ENCODE measurements at regions not wholly inside any gene's neighbourhood (a gene's known extent, or its start where the extent isn't known, plus 50 kb on each side); places are given as distances from the start of the nearest gene placed in this dataset.
"Not testable (repeated sequence)": the region's sequence is repeated elsewhere in the genome, so short reads cannot be mapped to it uniquely, and the experiment has no call there.

DNA sequence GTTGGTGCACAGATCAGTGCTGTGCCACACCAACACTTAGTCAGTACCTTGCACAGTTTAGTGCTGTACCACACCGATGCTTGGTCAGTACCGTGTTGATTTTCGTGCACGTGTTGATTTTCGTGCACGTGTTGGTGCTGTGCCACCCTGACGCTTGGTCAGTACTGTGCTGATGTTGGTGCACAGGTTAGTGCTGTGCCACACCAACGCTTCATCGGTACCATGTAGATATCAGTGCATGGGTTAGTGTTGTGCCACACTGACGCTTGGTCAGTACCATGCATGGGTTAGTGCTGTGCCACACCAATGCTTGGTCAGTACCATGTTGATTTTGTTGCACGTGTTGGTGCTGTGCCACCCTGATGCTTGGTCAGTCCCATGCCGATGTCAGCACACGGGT, 103.5 kb downstream of the NPIPB11 start:
- H3K9me3 Mint-ChIP-seq: peaks cover 2% of the 10 kb centered on the region

DNA sequence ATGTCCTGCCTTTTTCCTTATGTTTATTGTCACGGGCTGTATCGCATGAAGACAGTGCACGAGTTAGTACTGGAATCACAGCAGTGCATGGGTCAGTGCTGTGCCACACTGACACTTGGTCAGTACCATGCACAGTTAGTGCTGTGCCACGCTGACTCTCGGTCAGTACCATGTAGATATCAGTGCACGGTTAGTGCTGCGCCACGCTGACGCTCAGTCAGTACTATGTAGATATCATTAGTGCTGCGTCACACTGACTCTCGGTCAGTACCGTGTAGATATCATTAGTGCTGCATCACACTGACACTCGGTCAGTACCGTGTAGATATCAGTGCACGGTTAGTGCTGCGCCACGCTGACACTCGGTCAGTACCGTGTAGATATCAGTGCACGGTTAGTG, 104.1 kb downstream of the NPIPB11 start:
- H3K27ac ChIP-seq; H4K20me1 ChIP-seq (ENCODE audit: low read depth); DNase-seq (ENCODE audit: low spot score); H3K4me2 ChIP-seq; H3F3A ChIP-seq (ENCODE audit: low read depth); H2AFZ ChIP-seq (replicated peaks); H3K79me2 ChIP-seq (ENCODE audit: low read depth); H3K9me3 ChIP-seq (ENCODE audit: low read depth); H3K36me3 Mint-ChIP-seq; H3K36me3 ChIP-seq; H3K27ac Mint-ChIP-seq; H3K9ac ChIP-seq; H3K4me1 ChIP-seq; H3K27me3 Mint-ChIP-seq (ENCODE audit: insufficient read depth, low read depth); H3K4me3 ChIP-seq; H3K27me3 ChIP-seq; H3K9me3 Mint-ChIP-seq: not testable (repeated sequence)
- H3K4me3 Mint-ChIP-seq: peak overlapping the region; percentile 46
- H3K4me1 Mint-ChIP-seq: peaks cover 33% of the 10 kb centered on the region

More for the DNA sequence above, 103.5 kb downstream of the NPIPB11 start:
- H3K4me3 ChIP-seq: no peak overlapping the region
- H3K4me2 ChIP-seq: no peak overlapping the region
- H3K36me3 ChIP-seq: no peaks in the 10 kb centered on the region
- H3K79me2 ChIP-seq (ENCODE audit: low read depth): no peaks in the 10 kb centered on the region
- H3F3A ChIP-seq (ENCODE audit: low read depth): no peaks in the 10 kb centered on the region
- H4K20me1 ChIP-seq (ENCODE audit: low read depth): no peaks in the 10 kb centered on the region
- H3K27me3 Mint-ChIP-seq (ENCODE audit: insufficient read depth, low read depth): peaks cover 10% of the 10 kb centered on the region
- no peaks in the 10 kb centered on the region for H3K36me3 Mint-ChIP-seq
- no peak for DNase-seq (ENCODE audit: low spot score)
- no peak overlapping the region for H3K27ac Mint-ChIP-seq
- TF ChIP-seq EZH2 (IDR thresholded peaks at IDR 0.05) (no peak), EZH2phosphoT487 (IDR thresholded peaks at IDR 0.05) (no peak)
- TF ChIP-seq, protein P1, sequence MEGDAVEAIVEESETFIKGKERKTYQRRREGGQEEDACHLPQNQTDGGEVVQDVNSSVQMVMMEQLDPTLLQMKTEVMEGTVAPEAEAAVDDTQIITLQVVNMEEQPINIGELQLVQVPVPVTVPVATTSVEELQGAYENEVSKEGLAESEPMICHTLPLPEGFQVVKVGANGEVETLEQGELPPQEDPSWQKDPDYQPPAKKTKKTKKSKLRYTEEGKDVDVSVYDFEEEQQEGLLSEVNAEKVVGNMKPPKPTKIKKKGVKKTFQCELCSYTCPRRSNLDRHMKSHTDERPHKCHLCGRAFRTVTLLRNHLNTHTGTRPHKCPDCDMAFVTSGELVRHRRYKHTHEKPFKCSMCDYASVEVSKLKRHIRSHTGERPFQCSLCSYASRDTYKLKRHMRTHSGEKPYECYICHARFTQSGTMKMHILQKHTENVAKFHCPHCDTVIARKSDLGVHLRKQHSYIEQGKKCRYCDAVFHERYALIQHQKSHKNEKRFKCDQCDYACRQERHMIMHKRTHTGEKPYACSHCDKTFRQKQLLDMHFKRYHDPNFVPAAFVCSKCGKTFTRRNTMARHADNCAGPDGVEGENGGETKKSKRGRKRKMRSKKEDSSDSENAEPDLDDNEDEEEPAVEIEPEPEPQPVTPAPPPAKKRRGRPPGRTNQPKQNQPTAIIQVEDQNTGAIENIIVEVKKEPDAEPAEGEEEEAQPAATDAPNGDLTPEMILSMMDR (IDR thresholded peaks at IDR 0.05): no peak
- H3K9me3 ChIP-seq (ENCODE audit: low read depth): no peaks in the 10 kb centered on the region
- no peak overlapping the region for H3K9ac ChIP-seq
- H3K4me1 Mint-ChIP-seq: peaks cover 34% of the 10 kb centered on the region
- no peaks in the 10 kb centered on the region for H3K27me3 ChIP-seq
- no peak overlapping the region for H2AFZ ChIP-seq (replicated peaks)
- no peaks in the 10 kb centered on the region for H3K4me1 ChIP-seq
- H3K27ac ChIP-seq: no peak overlapping the region
- no peak overlapping the region for H3K4me3 Mint-ChIP-seq

DNA sequence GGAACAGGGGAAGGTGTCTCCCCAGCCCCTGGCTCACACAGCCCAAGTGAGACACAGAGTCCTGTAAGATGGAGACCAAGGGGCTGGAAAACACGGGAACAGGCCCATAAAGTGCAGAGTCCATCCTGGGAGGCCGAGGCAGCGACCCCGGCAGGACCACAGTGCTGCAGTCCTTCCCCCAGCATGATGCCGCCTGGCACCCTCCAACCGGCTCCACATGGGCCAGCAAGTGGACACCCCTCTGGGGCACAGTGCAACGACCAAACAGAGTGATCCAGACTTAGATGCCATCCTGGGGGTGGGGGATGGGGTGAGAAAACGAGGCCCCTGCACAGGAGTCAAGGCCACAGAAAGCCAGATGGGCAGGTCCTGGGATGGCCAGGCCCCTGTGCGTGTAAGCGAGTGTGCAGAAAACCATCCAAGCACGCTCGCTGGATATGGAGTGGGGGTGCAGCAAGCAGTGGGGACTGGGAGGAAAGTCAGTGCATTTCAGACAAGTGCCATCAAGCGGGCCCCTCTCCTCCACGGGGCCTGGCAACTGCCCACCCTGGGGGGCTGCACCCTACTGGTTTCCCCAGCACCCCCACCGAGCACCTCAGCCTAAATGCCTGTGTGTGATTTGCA, 104.7 kb downstream of the NPIPB11 start:
- H4K20me1 ChIP-seq (ENCODE audit: low read depth); H3K9ac ChIP-seq; H3K27me3 Mint-ChIP-seq (ENCODE audit: insufficient read depth, low read depth); H3K4me1 ChIP-seq; H3F3A ChIP-seq (ENCODE audit: low read depth); H3K27ac Mint-ChIP-seq; H3K4me3 ChIP-seq; H3K27ac ChIP-seq; H3K9me3 Mint-ChIP-seq; H3K36me3 Mint-ChIP-seq; DNase-seq (ENCODE audit: low spot score); H3K4me2 ChIP-seq; H2AFZ ChIP-seq (replicated peaks); H3K79me2 ChIP-seq (ENCODE audit: low read depth); H3K9me3 ChIP-seq (ENCODE audit: low read depth); H3K36me3 ChIP-seq; H3K27me3 ChIP-seq; H3K4me3 Mint-ChIP-seq: not testable (repeated sequence)
- peaks cover 36% of the 10 kb centered on the region for H3K4me1 Mint-ChIP-seq

DNA sequence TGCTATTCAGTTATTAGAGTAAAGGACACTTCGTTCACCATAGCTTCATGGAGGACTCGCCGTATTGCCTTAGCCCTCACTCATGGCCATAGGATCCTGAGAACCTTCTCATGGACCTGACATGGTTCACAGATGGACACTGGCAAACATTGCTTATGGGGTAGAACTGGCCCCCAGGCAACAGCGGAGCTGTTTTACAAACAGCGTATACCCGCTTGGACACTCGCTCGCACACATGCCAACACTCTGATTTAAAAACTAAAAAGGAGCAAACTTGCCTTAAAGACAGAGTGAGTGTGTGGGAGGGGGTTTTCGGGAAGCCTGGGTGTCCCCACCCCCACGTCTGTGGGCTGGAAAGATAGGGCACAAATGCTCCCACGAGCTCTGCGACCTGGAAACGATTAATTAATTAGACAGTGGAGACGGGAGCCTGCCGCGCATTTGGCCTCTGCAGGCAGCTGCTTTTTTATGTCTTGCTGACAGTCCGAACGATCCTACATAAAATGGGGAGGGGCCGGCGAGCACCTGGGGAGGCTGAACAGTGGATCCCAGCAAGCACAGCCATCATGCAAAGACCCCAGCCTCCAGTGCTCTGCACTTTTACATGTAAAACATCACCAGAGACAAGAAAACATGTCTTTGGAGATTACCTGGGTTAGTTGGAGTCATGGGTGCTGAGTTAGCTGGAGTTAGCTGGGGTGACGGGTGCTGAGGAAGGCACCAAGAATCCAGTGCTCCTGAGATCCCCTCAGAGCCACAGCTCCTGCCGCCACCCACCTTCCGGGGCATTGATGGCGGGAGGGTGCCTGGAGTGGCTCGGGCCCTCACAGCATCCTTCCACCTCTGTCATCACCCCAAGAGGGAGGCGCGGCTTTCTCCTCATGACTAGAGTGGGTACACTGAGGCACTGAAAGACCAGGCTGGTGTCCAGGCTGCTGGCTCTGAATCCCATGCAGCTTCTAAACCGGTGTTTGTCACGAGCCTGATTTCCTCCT, 105.7 kb downstream of the NPIPB11 start:
- peak overlapping the region; percentile 50 for H3K4me3 Mint-ChIP-seq
- H3F3A ChIP-seq (ENCODE audit: low read depth); H3K4me3 ChIP-seq; H3K4me2 ChIP-seq; H3K27ac Mint-ChIP-seq; H3K27me3 ChIP-seq; H3K36me3 Mint-ChIP-seq; H3K79me2 ChIP-seq (ENCODE audit: low read depth); H4K20me1 ChIP-seq (ENCODE audit: low read depth); H3K9me3 Mint-ChIP-seq; H3K4me1 ChIP-seq; H3K27me3 Mint-ChIP-seq (ENCODE audit: insufficient read depth, low read depth); H2AFZ ChIP-seq (replicated peaks); H3K9ac ChIP-seq; H3K36me3 ChIP-seq; DNase-seq (ENCODE audit: low spot score); H3K9me3 ChIP-seq (ENCODE audit: low read depth); H3K27ac ChIP-seq: not testable (repeated sequence)
- peaks cover 34% of the 10 kb centered on the region for H3K4me1 Mint-ChIP-seq

DNA sequence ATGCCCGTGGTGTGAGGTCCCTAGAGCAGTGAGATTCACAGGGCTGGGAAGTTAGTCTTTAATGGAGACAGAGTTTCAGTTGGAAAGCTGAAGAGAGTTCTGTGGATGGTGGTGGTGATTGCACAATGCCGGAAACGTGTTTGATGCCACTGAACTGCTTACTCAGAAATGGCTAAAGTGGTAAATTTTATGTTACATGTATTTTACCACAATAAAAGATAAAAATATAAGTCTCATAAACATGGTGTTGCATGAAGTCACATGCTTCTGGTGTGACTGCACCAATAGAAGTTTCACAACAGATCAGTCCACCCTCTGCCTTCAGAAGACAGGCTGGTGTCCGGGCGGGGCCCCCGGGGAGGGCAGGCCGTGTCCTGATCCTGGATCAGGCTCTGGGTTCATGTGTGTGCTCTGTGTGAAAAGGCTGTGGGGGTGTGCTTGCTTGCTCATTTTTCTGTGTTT, 106.5 kb downstream of the NPIPB11 start:
- not testable (repeated sequence) for H3K4me3 ChIP-seq; H3K4me1 ChIP-seq; H3K36me3 Mint-ChIP-seq; H2AFZ ChIP-seq (replicated peaks); DNase-seq (ENCODE audit: low spot score); H3K4me2 ChIP-seq; H3K9ac ChIP-seq; H3K27me3 ChIP-seq; H3K27ac Mint-ChIP-seq; H3K27ac ChIP-seq; H3K36me3 ChIP-seq; H3K9me3 ChIP-seq (ENCODE audit: low read depth); H4K20me1 ChIP-seq (ENCODE audit: low read depth); H3K9me3 Mint-ChIP-seq; H3K79me2 ChIP-seq (ENCODE audit: low read depth); H3K4me3 Mint-ChIP-seq; H3F3A ChIP-seq (ENCODE audit: low read depth)
- Mint-ChIP-seq H3K4me1 (peaks cover 38% of the 10 kb centered on the region), H3K27me3 (ENCODE audit: insufficient read depth, low read depth) (peaks cover 10% of the 10 kb centered on the region)

DNA sequence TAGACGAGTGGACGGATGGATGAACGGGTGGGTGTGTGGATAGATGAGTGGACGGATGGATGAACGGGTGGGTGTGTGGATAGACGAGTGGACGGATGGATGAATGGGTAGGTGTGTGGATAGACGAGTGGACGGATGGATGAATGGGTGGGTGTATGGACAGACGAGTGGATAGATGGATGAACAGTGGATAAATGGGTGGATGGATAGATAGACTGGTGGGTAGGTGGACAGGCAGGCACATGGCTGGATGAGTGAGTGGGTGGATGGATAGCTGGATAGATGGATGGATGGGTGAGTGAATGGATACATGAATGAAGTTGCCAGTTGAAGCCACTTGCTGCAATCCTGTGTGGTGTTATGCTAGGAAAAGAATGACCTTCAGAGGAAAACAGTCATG, 107.5 kb downstream of the NPIPB11 start:
- not testable (repeated sequence) for H4K20me1 ChIP-seq (ENCODE audit: low read depth); H3K27ac ChIP-seq; H3F3A ChIP-seq (ENCODE audit: low read depth); H3K36me3 ChIP-seq; H3K27me3 ChIP-seq; H3K79me2 ChIP-seq (ENCODE audit: low read depth); DNase-seq (ENCODE audit: low spot score); H3K9me3 ChIP-seq (ENCODE audit: low read depth); H3K4me3 ChIP-seq; H3K9me3 Mint-ChIP-seq; H3K36me3 Mint-ChIP-seq; H3K4me3 Mint-ChIP-seq; H3K27ac Mint-ChIP-seq; H3K4me2 ChIP-seq; H3K4me1 ChIP-seq; H3K27me3 Mint-ChIP-seq (ENCODE audit: insufficient read depth, low read depth); H3K9ac ChIP-seq; H2AFZ ChIP-seq (replicated peaks)
- peaks cover 39% of the 10 kb centered on the region for H3K4me1 Mint-ChIP-seq

DNA sequence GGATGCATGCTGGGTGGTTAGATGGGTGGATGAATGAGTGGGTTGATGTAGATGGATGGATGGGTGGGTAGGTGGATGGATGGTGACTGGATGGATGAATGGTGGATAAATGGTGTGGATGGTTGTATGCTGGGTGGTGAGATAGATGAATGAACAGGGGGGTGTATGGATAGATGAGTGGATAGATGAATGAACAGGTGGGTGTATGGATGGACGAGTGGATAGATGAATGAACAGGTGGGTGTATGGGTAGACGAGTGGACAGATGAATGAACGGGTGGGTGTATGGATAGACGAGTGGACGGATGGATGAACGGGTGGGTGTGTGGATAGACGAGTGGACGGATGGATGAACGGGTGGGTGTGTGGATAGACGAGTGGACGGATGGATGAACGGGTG, 108.2 kb downstream of the NPIPB11 start:
- H3K27ac Mint-ChIP-seq; H2AFZ ChIP-seq (replicated peaks); H3K27me3 ChIP-seq; H3F3A ChIP-seq (ENCODE audit: low read depth); H3K4me2 ChIP-seq; H3K36me3 ChIP-seq; H3K27me3 Mint-ChIP-seq (ENCODE audit: insufficient read depth, low read depth); H3K9ac ChIP-seq; H3K9me3 Mint-ChIP-seq; H3K4me1 ChIP-seq; H3K79me2 ChIP-seq (ENCODE audit: low read depth); H3K4me3 ChIP-seq; H3K36me3 Mint-ChIP-seq; H3K27ac ChIP-seq; H3K9me3 ChIP-seq (ENCODE audit: low read depth); H4K20me1 ChIP-seq (ENCODE audit: low read depth); DNase-seq (ENCODE audit: low spot score): not testable (repeated sequence)
- H3K4me1 Mint-ChIP-seq: peaks cover 36% of the 10 kb centered on the region
- peak overlapping the region; percentile 21 for H3K4me3 Mint-ChIP-seq
